IPS-NIHi7 (cell line): ENCODE measurements at regions not wholly inside any gene's neighbourhood (a gene's known extent, or its start where the extent isn't known, plus 50 kb on each side); places are given as distances from the start of the nearest gene placed in this dataset.
"Not testable (repeated sequence)": the region's sequence is repeated elsewhere in the genome, so short reads cannot be mapped to it uniquely, and the experiment has no call there.

Experiments
- DNase-seq: peaks from one replicate; pipeline ENCODE4 v3.0.0; 2012; ENCODE audit warnings: mixed read lengths; ENCODE audit errors: extremely low spot score

DNA sequence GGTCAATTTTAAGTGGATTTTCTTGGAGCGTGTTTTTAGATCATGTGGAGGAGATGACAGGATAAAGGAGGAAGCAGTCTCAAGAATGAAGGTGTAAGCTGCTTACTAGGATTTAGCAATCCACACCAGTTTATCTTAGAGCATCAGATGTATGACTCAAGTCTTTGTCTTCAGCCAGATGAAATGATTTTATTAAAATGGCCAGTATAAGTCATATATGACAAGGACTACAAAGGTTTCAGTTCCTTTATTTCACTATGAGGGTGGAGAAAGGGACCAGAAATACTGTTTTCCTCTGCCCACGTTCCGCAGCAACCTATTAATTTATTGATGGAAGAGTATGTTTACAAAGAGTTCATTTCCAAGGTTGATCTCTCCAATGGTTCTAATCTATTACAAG is 970.5 kb upstream of the SLC39A10 start:
- no peak for DNase-seq

DNA sequence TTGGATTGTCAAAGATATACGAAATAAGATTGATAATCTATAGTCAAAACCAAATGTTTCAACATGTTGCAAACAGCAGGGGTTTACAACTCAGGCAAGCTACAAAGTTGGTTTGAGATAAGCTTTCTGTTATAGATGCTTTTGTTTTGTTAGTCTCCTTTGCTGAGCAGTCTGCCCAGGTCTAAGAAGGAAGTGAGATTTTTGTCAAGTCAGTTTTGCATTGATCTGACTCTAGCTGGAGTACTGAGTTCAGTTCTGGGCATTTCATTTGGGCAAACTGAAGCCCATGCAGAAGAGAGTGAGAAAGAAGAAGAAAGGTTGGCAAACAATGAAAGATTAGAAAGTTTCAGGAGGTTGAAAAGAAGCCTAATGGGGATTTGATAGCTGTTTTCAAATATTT is 983.0 kb upstream of the SLC39A10 start:
- DNase-seq, result no peak

DNA sequence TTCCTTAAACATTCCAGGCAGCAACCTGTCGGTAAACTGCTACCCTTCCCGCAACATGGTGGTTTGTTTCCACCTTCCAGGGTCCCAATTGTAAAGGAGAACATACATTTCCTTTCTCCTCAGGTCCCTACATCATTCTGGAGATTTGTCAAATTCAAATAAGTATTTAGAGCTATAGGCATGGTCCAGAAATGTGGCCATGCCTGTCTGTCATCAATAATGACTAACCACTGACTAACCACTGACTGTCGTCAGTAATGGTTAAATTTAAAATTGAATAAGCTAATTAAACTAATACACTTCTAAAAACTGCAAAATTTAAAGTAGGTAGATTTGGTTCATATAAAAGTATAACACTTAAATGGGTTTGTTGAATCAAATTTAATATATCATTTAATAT is 984.0 kb upstream of the SLC39A10 start:
- DNase-seq, result no peak

DNA sequence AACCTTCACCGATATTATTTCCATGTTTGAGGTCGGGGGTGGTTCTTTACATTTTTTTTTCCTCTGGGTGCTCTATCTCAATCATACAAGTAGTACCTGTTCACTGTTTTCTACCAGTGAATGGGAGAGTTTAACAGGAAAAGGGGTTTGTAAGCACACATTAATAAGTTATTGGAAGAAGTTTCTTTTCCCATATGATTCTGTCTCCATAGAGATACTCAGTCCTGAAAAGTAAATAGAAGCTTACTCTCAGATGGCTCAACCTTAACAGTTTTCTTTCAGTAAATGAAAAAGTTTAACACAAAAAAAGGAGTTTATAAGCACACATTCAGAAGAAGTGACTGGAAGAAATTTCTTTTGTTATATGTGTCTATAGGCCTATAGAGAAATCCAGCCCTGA is 995.6 kb upstream of the SLC39A10 start:
- no peak for DNase-seq

DNA sequence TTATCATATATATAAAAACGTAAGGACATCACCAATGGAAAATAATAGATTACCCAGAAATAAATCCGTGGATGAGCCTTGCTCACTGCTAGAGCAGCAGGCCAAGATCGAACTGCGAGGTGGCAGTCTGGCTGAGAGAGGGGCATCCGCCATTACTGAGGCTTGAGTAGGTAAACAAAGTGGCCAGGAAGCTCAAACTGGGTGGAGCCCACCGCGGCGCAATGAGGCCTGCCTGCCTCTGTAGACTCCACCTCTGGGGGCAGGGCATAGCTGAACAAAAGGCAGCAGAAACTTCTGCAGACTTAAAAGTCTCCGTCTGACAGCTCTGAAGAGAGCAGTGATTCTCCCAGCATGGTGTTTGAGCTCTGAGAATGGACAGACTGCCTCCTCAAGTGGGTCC is 1018.0 kb upstream of the SLC39A10 start:
- DNase-seq, result not testable (repeated sequence)

DNA sequence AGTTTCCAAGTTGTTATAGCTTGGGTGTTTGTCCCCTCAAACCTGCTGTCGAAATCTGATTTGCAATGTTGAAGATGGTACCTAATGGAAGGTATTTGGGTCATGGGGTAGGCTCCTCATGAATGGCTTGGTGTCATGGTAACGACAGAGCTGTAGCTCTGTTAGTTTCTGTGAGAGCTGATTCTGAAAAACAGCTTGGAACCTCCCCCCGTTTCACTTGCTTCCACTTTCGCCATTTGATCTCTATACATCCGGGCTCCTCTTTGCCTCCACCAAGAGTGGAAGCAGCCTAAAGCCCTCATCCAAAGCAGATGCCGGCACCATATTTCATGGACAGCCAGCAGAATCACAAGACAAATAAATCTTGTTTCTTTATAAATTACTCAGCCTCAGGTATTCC is 1035.1 kb upstream of the SLC39A10 start:
- no peak for DNase-seq

DNA sequence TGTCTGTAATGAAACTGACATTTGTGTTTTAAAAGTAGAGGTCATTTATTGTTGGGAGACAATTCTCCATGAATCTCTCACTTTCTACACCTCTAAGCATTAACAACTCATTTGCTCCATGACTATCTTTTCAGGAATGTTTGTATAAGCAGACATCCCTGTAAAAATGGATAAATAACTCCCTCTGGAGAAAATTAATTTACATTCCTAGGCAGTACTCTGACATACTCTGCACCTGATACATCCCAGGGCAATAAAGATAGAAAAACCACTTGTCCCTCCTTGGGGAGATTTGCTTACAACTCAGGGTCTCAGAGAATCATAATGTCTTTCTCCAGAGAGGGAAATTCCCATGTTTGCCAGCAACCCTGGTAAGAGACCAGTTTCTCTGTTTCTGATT is 1037.7 kb upstream of the SLC39A10 start:
- DNase-seq, result no peak

DNA sequence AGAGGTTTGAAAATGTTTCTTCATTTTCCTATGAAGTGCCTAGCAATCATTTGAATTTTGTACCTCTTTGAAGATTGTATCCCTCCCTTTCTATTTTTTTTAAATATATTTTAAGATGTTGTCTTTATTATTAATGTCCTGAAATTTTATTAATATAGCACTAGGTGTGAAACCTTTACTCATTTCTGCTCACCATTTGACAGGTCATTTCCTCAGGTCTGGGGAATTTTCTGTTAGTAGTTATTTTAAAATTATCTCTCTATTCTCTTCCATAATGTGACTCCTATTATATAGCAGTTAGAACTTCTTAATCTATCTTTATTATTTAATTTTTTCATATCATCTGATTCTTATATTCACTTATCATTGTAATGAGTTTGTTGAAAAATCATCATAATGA is 1038.6 kb upstream of the SLC39A10 start:
- no peak for DNase-seq

DNA sequence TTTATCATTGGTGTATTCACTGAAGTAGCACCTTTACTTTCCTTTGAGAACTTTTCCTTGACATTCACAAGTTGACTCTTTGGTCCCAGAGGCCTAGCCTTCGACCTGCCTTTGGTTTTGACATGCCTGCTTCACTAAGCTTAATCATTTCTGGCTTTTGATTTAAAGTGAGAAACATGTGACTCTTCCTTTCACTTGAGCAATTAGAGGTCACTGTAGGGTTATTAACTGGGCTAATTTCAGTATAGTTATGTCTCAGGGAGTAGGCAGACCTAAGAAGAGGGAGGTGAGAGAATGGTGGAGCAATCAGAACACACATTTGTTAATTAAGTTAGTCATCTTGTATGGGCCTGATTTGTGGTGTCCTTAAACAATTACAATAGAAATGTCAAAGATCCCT is 1040.7 kb upstream of the SLC39A10 start:
- no peak for DNase-seq

DNA sequence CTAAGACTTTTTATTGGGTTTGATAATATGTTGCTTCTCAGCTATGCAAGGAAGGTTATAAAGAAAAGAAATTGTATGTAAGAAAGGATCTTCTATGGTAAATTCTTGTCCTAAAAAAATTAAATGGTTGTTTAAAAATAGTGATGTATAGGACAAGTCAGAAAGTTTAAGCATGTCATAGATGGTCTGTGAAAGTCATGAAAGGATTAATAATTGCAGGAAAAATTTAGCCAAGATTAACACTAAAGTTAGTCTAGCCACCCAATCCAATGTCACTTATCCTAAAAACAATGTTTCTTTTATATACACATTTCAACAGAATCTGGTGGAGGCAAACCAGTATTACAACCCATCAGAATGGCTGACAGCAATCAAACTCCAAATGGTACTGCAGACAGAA is 1046.7 kb upstream of the SLC39A10 start:
- DNase-seq, result no peak

DNA sequence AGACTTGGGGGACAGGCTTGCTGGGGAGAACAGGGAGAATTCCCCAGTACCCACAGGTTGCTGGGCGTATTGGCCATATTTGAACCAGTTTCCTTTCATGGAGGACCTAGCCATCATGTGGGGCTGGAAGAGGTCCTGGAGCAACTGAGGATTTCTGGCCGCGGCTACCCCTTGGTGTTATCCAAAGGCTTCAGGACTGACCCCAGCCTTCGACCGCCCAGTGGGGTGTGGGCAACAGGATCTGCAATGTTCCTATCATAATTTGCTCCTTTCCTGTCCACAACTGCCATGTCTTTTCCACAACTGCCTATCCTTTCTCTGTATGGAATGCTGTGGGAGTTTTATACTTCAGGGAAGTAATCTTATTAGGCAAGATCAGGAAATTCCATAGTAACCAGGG is 1053.6 kb upstream of the SLC39A10 start:
- DNase-seq, result no peak

DNA sequence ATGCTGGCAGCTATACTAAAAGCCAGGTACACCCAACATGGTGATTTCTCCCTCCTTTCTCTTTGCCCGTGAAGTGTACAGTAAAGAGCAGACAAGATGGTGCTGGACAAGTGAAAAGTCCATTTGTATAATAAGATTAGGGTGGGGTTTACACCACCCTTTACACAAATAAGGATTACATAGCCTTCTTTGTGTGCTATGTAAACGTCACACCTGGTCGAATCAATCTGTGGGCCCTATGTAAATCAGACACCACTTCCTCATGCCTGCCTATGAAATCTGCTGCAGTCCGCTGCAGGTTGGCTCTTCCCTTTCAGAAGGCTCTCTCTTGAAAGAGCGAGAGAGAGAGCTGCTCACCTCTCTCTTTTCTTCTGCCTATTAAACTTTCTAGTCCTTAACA is 1054.3 kb upstream of the SLC39A10 start:
- DNase-seq, result no peak

DNA sequence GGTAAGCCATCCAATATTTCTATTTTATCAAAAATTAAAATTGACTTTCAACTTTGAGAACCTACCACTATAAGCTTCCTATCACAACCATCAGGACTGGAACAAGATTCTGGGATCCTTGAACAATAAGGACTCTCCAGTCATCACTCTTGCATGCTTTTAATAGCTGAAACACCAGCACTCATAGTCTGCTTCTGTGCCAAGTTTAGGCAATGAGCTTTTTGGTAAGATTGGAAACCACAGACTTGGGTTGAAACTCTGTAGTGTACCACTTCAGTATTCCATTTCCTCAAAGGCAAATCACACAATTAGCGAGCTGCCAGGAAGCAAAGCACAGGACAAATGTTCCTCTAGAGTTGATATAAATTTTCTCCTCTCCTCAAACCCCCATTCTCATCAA is 1065.8 kb upstream of the SLC39A10 start:
- no peak for DNase-seq

DNA sequence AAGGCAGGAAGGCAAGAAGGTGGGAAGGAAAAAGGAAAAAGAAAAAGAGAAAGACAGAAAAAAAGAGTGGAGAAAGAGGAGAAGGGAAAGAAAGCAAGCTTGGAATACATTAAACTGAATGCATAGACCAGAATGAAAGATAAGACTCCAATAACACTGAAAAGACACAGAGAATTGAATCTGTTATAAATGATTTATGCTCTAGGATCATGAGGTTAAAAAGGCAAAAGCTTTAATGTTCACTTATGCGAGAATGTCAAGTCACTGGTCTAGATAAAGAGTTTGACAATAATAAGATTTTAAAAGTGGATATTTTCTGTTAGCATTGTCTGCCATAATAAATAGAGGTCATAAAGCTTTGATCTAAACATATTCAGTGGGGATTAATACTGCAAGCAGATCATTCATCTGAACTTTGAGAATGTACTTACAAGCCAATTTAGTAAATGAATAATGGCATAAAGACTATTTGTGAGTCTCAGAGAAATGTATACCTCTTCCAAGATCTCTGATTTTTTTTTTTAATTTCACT is 1069.2 kb upstream of the SLC39A10 start:
- DNase-seq, result no peak

DNA sequence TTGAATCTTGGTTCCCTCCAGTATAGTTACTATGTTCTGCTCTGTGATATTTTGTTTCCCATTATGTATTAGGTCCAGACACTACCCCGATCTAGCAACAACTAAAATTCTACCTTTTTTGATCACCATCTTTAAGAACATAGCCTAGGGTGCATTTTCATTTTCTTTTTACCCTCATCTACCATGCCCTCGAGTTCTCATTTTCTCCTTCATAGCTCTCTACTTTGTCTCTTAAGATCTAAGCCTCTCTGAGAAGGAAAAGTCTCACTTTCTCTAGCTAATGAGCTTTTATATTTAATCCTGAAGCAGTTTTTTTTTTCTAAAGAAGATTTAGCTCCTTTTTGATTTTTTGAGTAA is 1089.4 kb upstream of the SLC39A10 start:
- no peak for DNase-seq

DNA sequence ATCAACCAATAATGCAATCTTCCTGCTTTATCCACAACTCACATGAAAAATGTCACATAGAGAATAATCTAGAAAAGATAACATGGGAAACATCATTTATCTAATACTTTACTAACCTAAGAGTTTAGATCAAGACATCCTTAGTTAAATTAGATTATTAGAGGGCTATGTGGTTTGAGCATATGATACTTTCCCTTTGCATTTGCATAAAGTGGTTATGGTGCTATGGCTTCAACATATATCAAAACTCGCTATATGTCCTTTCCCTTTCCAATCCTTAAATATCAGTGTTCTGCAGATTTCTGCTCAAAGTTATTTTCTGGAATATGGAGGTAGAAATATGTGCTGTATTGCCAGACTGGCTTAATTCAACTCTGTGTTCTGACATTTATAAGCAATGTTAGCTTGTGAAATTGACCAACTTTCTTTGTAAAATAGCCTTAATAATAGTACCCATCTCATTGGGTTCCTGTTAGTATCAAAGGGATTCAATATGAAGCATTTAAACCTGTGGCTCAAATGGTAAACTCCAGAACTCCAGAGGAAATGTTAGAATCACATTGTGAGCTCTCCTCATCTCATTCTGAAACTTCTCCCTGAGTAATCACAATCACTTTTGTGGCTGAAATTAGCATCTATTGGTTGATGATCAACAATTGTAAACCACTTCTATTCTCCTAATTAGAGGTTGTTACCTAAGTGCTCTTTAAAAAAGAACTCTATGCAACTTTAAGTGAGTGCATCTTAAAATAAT is 1089.9 kb upstream of the SLC39A10 start:
- no peak for DNase-seq

DNA sequence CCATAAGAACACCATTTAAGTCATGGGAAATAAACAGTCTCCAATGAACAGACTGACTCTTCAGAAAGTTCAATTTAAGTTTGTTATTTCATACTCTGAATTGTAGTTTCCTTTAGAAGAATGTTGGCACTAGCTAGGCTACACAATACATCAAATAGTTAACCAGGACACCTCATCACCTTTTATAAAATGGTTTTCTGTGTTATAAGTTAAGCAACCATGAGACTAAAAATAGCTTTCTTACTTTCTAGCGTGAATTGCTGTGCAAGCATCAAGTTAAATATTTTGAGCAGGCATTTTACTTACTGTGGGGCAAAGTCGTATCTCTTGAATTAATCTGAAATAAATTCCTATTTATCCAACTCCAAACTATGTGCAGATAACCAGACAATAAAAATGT is 1092.6 kb upstream of the SLC39A10 start:
- DNase-seq, result no peak

DNA sequence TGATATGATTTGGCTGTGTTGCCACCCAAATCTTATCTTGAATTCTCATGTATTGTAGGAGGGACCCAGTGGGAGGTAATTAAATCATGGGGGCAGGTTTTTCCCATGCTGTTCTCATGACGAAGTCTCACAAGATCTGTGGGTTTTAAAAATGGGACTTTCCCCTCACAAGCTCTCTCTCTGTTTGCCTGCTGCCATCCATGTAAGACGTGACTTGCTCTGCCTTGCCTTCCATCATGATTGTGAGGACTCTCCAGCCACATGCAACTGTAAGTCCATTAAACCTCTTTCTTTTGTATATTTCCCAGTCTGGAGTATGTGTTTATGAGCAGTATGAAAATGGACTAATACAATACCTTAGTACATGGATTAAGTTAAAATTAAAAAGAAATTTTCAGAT is 1094.7 kb upstream of the SLC39A10 start:
- no peak for DNase-seq

DNA sequence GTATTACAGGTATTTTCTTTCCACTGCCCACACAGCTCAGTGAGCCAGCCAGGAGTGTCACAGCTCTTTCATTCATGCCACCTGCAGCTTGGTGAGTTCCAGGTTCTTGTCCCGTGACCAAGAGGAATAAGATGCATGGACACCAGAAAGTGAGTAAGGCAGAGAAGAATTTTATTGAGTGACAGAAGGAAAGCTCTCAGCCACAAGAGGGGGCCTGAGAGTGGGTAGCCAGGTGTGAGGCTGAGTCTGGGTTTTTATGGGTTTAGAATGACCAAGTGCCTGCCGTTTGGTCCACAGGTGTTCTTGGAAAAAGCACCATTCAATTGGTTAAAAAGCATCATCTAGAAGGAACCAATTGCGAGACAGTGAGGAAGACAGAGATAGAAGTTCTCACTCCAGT is 1097.1 kb upstream of the SLC39A10 start:
- no peak for DNase-seq

DNA sequence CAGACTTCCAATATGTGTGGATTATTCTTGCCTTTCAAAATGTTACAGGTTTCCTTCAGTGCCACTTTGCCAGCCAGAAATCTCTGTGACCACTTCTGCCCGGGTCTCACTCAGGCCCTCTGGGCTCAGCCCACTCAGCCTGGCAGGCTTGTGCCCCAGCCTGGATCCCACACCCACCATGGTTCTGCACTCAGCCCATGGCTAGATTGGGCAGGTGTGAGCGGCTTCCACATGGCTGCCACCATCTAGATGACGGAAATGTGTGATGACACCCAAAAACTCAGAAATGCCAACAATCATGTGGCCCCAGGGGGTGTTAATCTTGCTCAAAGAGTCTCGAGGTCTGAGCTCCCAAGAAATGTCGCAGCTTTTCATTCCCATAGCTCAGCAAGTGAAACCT is 1097.5 kb upstream of the SLC39A10 start:
- DNase-seq, result no peak

DNA sequence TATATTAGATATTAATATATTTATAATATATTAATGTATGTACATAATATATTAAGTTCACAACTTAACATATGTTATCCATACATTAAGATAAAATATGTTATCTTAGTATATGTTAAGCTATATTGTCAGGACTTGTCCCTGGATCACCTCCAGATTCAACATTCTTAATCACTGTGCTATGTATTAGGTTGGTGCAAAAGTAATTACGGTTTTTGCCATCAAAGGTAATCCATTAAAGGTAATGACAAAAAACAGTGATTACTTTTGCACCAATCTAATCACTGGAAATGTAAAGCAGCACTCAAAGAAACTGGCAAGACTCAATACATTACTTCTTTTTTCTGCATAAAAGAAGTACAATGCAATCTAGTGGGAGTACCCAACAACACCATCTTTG is 1099.0 kb upstream of the SLC39A10 start:
- no peak for DNase-seq

DNA sequence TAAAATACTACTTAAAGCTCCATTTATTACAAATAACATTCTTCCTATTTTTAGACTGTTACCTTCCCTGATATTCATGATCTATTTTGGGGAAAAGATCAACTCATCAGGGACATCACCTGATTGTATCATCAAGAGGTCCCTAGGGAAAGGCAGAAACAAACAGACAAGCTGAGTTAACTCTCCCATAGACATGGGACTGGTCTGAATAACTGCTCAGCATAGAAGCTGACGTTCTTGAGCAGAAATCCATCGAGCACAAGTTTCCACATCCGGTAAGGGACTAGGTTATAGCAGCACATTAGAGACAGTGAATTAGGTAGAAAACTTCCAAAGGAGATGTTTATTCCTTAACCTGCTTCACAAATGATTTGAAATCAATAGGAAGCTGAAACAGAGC is 1100.4 kb upstream of the SLC39A10 start:
- DNase-seq, result no peak

DNA sequence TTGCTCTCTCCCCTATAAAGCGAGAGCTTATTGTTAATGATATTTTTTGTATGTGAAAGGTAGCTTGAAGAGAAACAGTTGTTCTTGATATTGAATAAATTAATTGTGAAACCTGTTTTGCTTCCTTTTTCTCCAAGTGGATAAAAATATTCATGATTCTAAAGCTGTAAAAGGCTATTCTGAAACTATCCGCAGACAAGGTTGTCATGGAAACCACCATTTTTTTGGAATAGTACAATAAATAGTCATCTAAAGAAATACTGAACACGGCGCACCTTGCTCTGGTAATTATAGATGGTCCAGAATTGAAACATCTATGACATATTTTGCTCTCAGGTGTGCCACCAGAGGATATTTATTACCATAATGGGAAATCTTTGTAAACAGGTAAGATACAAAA is 1103.0 kb upstream of the SLC39A10 start:
- no peak for DNase-seq

DNA sequence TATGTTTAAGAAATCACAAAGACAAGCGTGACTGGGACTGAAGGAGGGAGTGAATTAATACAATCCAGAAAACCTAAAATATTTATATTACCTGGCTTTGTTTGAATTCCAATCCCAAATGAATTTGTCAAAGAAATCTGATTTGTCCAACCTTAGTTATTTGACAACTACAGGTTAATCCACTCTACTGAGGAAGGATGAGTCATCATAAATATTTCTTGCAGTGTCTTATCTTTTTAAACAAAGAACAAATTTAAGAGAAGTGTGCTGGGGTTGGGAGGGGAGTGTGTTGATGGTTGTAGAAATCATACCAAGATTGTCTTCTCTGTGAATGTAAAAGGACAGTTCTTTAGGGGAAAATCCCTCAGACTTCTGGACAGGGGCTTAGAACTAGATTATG is 1106.3 kb upstream of the SLC39A10 start:
- no peak for DNase-seq
